HG02763 (cell line): ENCODE measurements at regions not wholly inside any gene's neighbourhood (a gene's known extent, or its start where the extent isn't known, plus 50 kb on each side); places are given as distances from the start of the nearest gene placed in this dataset.

Source experiments
- ATAC-seq: cut with Tn5 transposase; IDR thresholded peaks from one replicate; pipeline ENCODE4 v1.9.1; 2021; ENCODE audit warnings: mild to moderate bottlenecking, moderate library complexity; ENCODE audit not compliant: unreplicated experiment

GRCh38 chr4:123496421-123496820, 99.8 kb downstream of the SPRY1 start:
- ATAC-seq, result no peak

- ATAC-seq, result no peak
Observed at GRCh38 chr4:123497340-123497739, 100.7 kb downstream of the SPRY1 start.

GRCh38 chr4:123501733-123502132, 105.1 kb downstream of the SPRY1 start:
- ATAC-seq, result no peak

- ATAC-seq, result no peak
Observed at GRCh38 chr4:123503698-123504363, 107.2 kb downstream of the SPRY1 start.

GRCh38 chr4:123505095-123506010, 108.8 kb downstream of the SPRY1 start:
- ATAC-seq, result peak; percentile 79

GRCh38 chr4:123506011-123506695, 109.6 kb downstream of the SPRY1 start:
- ATAC-seq, result no peak

- ATAC-seq, result no peak
Observed at GRCh38 chr4:123507376-123507775, 110.8 kb downstream of the SPRY1 start.

GRCh38 chr4:123510221-123510620, 113.6 kb downstream of the SPRY1 start:
- no peak for ATAC-seq

- no peak for ATAC-seq
Observed at GRCh38 chr4:123510659-123511058, 114.1 kb downstream of the SPRY1 start.

- ATAC-seq, result no peak
Observed at GRCh38 chr4:123516576-123516975, 120.0 kb downstream of the SPRY1 start.

- no peak for ATAC-seq
Observed at GRCh38 chr4:123517176-123517575, 120.6 kb downstream of the SPRY1 start.

GRCh38 chr4:123517971-123518370, 121.4 kb downstream of the SPRY1 start:
- no peak for ATAC-seq

GRCh38 chr4:123520325-123520724, 123.7 kb downstream of the SPRY1 start:
- ATAC-seq, result no peak

GRCh38 chr4:123522081-123522480, 125.5 kb downstream of the SPRY1 start:
- ATAC-seq, result no peak

- ATAC-seq, result no peak
Observed at GRCh38 chr4:123522646-123523045, 126.1 kb downstream of the SPRY1 start.

GRCh38 chr4:123524958-123525628, 128.5 kb downstream of the SPRY1 start:
- no peak for ATAC-seq

GRCh38 chr4:123526511-123526910, 129.9 kb downstream of the SPRY1 start:
- ATAC-seq, result no peak

- no peak for ATAC-seq
Observed at GRCh38 chr4:123528501-123529277, 132.1 kb downstream of the SPRY1 start.

- ATAC-seq, result no peak
Observed at GRCh38 chr4:123529278-123529568, 132.6 kb downstream of the SPRY1 start.

- no peak for ATAC-seq
Observed at GRCh38 chr4:123530357-123530756, 133.8 kb downstream of the SPRY1 start.
